Activated CD4-positive, alpha-beta T cell treated with anti-CD3 and anti-CD28 coated beads for 48 hours (primary cell): ENCODE measurements at regions not wholly inside any gene's neighbourhood (a gene's known extent, or its start where the extent isn't known, plus 50 kb on each side); places are given as distances from the start of the nearest gene placed in this dataset.
"Not testable (repeated sequence)": the region's sequence is repeated elsewhere in the genome, so short reads cannot be mapped to it uniquely, and the experiment has no call there.

Experiments
- DNase-seq: peaks from one replicate; pipeline ENCODE4 v3.0.0-alpha.2; 2020

DNA sequence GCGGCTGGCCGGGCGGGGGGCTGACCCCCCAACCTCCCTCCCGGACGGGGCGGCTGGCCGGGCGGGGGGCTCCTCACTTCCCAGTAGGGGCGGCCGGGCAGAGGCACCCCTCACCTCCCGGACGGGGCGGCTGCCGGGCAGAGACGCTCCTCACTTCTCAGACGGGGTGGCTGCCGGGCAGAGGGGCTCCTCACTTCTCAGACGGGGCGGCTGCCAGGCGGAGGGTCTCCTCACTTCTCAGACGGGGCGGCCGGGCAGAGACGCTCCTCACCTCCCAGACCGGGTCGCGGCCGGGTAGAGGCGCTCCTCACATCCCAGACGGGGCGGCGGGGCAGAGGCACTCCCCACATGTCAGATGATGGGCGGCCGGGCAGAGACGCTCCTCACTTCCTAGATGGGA lies 112.6 kb upstream of the FAM174B start:
- DNase-seq = not testable (repeated sequence)

DNA sequence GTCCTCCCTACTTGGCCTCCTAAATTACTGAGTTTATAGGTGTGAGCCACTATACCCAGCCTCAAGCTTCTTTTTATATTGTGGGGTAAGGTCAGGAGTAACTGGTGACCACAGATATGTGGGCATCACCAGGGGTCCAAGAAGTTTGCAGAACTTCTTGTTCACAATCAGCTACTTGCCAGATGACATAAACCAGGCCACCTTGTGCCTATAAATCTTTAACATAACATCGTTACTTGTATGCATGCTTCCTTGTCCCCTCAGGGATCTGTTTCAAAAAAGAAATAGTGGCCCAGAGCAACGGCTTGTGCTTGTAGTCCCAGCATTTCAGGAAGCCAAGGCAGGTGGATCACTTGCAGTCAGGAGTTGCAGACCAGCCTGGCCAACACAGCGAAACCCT lies 115.1 kb upstream of the FAM174B start:
- DNase-seq = no peak

DNA sequence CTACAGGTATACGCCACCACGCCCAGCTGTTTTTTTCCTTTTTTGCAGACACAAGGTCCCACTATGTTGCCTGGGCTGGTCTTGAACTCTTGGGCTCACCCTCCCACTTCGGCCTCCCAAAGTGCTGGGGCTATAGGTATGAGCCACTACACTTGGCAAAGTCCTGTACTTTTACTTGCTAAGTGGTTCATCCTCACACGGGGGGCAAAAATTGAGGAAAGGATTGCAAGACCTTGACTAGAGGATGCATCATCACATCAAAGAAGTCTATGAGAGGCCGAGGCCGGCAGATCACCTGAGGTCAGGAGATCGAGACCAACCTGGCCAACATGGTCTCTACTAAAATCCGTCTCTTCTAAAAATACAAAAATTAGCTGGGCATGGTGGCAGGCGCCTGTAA lies 116.5 kb upstream of the FAM174B start:
- no peak for DNase-seq

DNA sequence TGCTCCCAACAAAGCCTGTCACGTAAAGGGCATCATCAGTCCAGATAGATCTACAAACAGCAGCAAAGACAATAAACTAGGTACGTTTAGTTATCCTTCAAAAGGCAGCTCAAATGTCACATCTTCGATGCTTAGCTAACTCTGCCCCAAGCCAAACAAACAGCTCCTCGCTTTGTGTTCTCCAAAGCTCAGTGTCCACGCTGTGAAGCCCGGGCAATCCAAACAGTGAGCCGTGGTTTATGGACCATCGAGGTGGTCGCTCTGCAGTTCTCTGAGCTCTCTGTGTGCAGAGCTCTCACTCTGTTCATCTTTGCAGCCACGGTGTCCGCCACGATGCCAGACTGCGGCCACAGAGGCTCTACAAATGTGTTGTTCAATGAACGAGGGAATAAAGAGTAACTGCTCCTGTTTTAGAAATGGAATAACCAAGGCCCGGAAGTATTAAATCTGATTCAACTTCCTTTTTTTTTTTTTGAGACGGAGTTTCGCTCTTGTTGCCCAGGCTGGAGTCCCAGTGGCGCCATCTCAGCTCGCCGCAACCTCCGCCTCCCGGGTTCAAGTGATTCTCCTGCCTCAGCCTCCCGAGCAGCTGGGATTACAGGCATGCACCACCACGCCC lies 117.2 kb upstream of the FAM174B start:
- DNase-seq = no peak

DNA sequence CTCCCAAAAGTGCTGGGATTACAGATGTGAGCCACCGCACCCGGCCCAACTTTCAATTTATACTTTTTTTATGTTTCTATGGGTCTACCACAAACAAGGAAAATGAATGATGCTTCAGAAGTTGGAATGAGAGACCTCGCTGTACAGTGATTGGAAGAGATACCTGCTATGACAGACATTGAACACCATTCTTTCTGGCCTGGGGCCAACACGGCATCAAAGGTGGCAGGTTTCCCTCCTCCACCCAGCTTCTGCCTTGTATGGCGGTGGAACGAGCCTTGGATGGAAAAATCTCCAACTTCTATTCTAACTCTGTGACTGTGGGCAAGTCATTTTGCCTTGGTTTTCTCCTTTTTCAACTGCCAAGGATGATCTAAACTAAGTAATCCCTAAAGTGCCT lies 117.8 kb upstream of the FAM174B start:
- no peak for DNase-seq

DNA sequence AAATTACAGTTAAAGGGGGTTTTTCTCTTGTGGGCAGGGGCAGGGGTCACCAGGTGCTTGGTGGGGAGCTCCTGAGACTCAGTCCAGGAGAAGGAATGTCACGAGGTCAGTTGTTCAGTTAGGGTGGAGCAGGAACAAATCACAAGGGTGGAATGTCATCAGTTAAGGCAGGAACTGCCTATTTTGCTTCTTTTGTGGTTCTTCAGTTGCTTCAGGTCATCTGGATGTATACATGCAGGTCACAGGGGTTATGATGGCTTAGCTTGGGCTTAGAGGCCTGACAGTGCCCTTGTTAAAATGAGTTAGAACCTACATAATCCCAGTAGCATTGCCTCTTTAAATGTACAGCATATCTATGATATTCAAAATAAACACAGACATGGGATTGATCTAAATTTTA lies 120.2 kb upstream of the CHD2 start:
- DNase-seq = no peak

DNA sequence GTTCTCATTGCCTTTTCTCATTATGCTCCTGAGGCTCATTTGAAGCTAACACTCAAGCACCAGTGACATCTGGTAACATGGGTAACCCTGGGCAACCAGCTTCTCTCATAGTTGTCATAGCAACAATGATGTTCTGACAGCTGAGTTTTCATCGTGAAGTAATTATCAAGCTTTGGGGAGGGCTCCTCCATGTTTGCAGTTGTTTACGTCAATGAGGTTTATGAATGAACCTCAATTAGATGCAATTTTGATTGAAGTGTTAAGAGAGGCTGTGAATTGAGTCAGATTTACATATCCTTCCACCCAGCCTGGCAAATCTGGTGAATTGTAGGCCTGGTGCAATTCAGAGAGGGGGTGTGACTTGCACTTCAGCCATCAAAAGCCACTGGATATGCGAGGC lies 119.3 kb upstream of the CHD2 start:
- DNase-seq = no peak

DNA sequence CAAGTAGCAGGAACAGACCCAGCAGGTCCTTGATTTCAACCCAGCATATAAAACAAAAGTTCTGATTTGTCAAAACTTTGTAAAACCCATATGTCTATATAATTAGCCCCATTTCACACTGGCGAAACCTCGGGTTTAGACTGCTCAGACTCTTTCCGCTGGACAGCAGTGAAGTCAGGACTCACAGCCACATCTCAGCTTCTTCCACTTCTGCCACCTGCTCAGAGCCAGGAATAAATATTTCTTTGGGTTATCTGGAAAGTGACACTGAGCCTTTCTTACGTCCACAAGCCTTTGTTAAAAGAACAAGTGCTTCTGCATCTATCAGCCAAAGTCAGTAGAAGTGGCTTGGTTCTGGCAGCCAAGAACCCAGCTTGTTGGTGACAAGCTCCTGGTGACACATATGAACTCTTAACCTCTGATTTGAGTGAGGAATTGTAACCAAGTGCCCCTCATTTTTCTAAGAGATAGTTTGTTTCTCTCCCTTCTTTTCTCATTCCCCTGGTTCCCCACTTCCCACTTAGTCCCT lies 118.1 kb upstream of the CHD2 start:
- DNase-seq = no peak

DNA sequence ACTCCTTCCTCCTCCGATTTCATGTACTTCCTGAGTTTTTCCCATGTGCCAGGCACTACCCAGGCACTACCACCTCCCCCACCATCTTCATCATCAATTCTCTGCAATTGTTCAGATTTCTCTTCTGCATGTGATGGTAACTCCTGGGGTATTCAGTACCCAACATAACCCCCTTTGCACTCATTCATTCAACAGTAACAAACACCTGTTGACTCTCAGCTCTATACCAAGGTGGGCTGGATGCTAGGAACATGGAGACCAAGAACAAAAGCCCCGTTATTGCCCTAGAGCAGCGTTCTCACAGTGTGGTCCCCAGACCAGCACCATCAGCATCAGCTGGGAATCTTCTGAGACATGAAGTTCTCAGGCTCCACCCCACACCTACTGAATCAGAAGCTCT lies 113.0 kb upstream of the CHD2 start:
- no peak for DNase-seq

DNA sequence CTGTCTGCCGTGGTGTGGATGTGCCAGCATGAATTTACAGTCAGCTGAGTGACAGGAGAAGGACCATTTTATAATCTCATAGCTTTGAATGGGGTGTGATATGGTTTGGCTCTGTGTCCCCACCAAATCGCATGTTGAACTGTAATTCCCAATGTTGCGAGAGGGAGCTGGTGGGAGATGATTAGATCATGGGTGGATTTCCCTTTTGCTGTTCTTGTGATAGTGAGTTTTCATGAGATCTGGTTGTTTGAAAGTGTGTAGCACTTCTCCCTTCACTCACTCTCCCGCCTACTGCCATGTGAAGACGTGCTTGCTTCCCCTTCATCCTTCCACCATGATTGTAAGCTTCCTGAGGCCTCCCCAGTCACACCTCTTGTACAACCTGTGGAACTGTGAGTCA lies 111.9 kb upstream of the CHD2 start:
- no peak for DNase-seq

DNA sequence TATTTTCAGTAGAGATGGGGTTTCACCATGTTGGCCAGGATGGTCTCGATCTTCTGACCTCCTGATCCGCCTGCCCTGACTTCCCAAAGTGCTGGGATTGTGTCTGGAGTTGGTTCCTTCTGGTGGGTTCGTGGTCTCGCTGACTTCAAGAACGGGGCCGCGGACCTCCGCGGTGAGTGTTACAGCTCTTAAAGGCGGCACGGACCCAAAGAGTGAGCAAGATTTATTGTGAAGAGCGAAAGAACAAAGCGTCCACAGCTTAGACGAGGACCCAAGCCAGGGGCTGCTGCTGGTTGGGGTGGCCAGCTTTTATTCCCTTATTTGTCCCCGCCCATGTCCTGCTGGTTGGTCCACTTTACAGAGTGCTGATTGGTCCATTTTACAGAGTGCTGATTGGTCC lies 111.3 kb upstream of the CHD2 start:
- not testable (repeated sequence) for DNase-seq

DNA sequence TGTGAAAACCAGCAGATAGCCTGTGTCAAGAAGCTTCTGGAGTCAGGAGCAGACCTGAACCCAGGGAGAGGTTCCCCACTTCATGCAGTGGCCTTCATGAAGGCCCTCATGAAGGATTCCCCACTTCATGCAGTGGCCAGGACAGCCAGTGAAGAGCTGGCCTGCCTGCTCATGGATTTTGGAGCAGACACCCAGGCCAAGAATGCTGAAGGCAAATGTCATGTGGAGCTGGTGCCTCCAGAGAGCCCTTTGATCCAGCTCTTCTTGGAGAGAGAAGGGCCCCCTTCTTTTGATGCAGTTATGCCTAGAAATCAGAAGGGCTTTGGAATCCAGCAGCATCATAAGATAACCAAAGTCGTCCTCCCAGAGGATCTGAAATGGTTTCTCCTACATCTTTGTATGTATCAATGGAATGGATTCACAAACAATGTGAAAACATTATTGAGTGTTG lies 103.9 kb upstream of the CHD2 start:
- DNase-seq = no peak

DNA sequence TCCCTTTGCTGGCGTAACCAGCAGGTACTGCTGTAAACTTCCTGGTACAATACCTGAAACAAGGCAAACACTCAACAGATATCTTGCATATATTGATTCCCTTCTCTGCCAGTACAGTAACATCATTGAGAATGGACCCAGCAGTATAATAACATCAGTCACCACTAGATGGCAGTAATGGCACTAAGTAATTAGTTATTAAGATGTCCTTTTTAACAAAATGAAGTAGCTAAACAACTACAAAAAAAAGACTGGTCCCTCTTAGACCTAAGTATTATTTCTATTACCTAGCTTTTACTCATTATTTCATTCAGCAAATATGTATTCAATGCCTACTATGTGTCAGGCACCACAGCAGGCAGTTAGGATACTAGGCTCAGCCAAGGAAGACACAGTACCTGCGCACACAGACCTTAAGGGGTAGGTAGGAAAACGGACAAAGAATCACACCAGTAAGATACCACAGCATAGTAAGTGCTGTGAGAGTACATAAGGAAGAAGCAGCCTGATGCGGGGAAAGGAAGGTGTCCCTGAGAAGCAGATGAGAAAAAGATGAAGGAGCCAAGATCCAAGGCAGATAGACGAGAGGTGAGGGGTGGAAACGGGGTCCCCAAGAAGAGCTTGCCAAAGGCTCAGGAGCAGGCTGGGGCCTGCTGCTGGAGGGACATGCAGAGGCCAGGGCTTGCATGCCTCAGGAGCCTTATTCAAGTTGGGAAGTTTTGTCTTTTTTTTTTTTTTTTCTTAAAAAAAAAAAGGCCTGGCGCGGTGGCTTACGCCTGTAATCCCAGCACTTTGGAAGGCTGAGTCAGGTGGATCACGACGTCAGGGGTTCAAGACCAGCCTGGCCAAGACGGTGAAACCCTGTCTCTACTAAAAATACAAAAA lies 102.7 kb upstream of the CHD2 start:
- no peak for DNase-seq

DNA sequence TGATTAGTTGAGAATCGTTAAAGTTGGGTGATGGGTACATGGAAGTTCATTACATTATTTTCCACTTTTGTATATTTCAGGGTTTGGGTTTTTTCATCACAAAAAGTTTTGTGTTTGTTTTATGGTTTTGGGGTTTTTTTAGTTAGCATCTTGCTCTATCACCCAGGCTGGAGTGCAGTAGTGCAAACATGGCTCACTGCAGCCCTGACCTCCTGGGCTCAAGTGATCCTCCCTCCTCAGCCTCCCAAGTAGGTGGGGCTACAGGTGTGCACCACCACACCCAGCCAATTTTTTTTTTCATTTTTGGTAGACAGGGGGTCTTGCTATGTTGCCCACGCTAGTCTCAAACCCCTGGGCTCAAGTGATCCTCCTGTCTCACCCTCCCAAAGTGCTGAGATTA lies 100.1 kb upstream of the CHD2 start:
- no peak for DNase-seq

DNA sequence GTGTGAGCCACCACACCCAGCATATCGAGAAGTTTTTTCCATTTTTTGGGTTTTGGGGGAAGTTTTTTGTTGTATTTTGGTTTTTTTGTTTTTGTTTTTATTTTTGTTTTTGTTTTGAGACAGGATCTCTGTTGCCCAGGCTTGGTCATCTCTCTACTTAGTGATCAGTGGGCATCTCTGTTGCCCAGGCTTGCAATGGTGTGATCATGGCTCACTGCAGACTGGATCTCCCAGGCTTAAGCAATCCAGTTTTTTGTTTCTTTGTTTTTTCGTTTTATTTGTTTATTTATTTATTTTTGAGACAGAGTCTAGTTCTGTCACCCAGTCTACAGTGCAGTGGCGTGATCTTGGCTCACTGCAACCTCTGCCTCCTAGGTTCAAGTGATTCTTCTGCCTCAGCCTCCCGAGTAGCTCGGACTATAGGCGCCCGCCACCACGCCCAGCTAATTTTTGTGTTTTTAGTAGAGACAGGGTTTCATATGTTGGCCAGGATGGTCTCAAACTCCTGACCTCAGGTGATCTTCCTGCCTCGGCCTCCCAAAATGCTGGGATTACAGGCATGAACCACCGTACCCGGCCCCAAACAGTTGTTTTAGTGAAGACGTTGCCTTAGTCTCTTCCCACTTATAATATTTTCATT lies 99.6 kb upstream of the CHD2 start:
- not testable (repeated sequence) for DNase-seq

DNA sequence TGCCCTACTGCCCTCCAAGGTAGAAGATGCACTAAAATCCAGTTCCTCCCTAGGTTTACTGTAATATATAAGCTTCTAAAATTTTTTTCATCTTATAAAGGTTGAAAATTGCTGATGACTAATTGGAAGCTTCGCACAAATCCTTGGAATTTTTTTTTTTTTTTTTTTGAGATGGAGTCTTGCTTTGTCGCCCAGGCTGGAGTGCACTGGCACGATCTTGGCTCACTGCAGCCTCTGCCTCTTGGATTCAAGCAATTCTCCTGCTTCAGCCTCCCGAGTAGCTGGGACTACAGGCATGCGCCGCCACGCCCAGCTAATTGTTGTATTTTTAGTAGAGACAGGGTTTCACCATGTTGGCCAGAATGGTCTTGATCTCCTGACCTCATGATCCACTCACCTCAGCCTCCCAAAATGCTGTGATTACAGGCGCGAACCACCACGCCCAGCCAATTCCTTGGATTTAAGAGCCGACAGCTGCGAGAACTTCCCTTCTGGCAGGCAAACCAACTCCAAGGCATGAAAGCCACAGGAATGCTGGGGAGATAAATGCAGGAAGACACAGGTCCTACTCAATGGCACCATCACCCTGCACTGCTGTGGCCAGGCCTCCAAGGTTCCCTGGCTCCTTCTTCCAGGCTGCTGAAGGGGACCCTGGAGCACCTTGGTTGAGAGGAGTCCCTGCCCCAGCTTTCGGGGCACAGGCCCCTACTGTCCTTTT lies 98.9 kb upstream of the CHD2 start:
- DNase-seq = not testable (repeated sequence)

DNA sequence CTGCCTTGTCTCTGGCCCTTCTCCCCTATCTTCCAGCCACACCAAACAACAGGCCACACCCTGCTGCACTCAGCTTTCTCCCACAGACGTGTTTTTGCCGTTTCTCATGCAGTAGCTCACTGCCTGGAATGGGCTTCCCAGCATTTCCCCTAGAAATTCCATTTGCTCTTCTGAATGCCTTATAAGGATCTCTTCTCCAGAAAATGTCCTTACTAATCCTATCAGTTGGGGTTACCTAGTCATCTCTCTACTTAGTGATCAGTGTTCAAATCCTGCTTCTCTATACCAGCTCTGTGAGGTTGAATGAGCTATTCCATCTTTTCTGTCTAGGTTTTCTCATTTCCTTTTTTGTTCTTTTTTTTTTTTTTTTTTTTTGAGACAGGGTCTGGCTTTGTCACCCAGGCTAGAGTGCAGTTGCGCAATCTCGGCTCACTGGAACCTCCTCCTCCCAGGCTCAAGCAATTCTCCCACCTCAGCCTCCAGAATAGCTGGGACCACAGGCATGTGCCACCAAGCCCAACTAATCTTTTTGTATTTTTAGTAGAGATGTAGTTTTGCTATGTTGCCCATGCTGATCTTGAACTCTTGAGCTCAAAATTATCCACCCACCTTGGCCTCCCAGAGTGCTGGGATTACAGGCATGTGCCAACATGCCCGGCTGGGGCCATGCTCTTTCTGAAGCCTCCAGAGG lies 98.2 kb upstream of the CHD2 start:
- DNase-seq = no peak

DNA sequence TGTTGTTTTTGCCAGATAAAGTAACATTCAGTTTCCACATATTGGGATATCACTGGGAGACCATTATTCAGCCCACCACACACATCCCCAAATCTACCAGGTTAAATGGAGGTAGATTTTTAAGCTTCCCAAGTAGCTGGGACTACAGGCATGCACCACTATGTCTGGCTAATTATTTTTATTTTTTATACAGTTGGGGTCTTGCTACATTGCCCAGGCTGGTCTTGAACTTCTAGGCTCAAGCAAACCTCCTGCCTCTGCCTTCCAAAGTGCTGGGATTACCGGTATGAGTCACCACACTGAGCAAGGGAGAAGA lies 96.6 kb upstream of the CHD2 start:
- DNase-seq = no peak

DNA sequence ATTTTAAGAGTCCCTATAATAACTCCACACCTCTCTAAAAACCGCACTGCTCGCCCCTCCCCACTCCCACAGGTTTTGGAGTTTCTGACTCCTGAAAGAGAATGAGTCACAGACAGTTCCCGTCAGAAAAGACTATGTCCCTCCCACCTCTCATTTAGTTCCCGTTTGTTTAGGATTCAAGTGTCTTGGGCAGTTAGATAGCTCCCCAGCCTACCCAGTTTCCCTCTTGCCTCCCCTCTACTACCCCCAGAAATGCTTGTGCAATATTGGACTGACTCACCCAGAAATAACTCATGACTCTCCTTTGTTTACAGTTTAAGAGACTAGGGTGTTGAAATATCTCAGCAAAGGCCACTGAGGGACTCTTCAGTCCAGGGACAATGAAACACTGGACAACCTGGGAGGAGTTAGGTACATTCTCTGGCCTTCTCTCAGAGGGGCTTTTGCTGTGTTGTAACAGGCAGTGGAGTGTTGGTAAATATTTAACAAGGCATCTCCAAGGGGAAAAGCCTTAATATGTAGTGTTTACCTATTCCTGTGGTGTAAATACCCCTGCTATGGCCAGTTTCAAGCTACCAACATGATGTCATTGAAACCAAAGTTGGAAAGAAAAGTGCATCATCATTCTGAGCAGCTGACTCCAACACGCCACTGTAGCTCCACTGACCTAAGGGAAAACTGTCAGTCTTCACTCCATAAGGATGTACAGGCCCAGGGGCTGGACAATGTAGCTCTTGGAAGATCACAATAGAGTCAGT lies 96.1 kb upstream of the CHD2 start:
- DNase-seq = peak; percentile 92

DNA sequence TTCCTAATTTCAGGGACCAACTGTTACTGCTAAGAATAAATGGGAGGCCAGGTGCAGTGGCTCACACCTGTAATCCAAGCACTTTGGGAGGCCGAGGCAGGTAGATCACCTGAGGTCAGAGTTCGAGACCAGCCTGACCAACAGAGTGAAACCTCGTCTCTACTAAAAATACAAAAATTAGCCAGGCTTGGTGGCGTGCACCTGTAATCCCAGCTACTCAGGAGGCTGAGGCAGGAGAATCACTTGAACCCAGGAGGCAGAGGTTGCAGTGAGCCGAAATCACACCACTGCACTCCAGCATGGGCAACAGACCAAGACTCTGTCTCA lies 95.6 kb upstream of the CHD2 start:
- not testable (repeated sequence) for DNase-seq

DNA sequence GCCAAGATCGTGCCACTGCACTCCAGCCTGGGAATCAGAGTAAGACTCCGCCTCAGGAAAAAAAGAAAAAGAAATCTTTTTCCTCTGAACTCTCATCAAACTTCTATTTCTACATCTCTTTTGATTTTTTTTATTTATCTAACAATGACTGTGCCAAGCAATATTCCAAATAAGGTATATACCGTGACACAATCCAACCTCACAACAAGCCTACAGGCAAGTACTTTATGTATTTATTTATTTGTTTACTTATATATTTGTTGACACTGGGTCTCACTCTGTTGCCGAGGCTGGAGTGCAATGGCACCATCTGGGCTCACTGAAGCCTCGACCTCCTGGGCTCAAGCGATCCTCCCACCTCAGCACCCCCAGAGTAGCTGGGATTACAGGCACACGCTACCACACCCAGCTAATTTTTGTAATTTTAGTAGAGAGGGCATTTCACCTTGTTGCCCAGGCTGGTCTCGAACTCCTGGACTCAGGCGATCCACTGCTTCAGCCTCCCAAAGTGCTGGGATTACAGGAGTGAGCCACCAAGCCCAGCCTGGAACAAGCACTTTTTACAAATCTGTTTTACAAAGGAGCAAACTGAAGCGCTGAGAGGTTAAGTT lies 94.9 kb upstream of the CHD2 start:
- no peak for DNase-seq

DNA sequence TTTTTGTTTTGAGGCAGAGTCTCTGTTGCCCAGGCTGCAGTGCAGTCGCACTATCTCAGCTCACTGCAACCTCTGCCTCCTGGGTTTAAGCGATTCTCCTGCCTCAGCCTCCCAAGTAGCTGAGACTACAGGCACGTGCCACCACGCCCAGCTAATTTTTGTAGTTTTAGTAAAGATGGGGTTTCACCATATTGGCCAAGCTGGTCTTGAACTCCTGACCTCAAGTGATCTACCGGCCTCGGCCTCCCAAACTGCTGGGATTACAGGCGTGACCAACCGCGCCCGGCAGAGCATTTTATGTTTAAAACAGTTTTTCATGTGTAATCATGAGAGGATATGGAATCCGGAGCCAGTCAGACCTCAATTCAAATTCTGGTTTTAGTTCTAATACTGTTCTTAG lies 94.0 kb upstream of the CHD2 start:
- DNase-seq = not testable (repeated sequence)
